ES-I3 (cell line): ENCODE measurements at regions not wholly inside any gene's neighbourhood (a gene's known extent, or its start where the extent isn't known, plus 50 kb on each side); places are given as distances from the start of the nearest gene placed in this dataset.
"Not testable (repeated sequence)": the region's sequence is repeated elsewhere in the genome, so short reads cannot be mapped to it uniquely, and the experiment has no call there.

ENCODE experiments used
- H3K36me3 ChIP-seq: 2 replicates; pipeline ENCODE4 v1.6.1; 2013; ENCODE audit warnings: mild to moderate bottlenecking, low read length, control low read depth, moderate library complexity; ENCODE audit not compliant: insufficient read depth
- H3K4me1 ChIP-seq: 2 replicates; pipeline ENCODE4 v1.6.1; 2013; ENCODE audit warnings: mild to moderate bottlenecking, control low read depth, low read length; ENCODE audit not compliant: insufficient read depth
- H3K9ac ChIP-seq: 2 replicates; pipeline ENCODE4 v1.6.1; 2013; ENCODE audit warnings: low read depth, mild to moderate bottlenecking, low read length, moderate library complexity
- H3K9me3 ChIP-seq: 2 replicates; pipeline ENCODE4 v1.6.1; 2013; ENCODE audit warnings: mild to moderate bottlenecking, low read length, moderate library complexity; ENCODE audit not compliant: control insufficient read depth, insufficient read depth

GRCh38 chr9:42421630-42422029 is 238.2 kb downstream of the SPATA31A6 start:
- not testable (repeated sequence) for H3K9ac ChIP-seq

GRCh38 chr9:42430674-42431615 is 247.5 kb downstream of the SPATA31A6 start:
- not testable (repeated sequence) for H3K36me3 ChIP-seq, H3K9me3 ChIP-seq, H3K4me1 ChIP-seq, H3K9ac ChIP-seq

More at GRCh38 chr9:42421630-42422029, 238.2 kb downstream of the SPATA31A6 start:
- not testable (repeated sequence) for H3K4me1 ChIP-seq, H3K36me3 ChIP-seq, H3K9me3 ChIP-seq

- H3K9ac ChIP-seq, H3K36me3 ChIP-seq, H3K4me1 ChIP-seq, H3K9me3 ChIP-seq: not testable (repeated sequence)
Observed at GRCh38 chr9:42431616-42432010, 248.2 kb downstream of the SPATA31A6 start.

- H3K36me3 ChIP-seq, H3K9me3 ChIP-seq, H3K4me1 ChIP-seq, H3K9ac ChIP-seq: not testable (repeated sequence)
Observed at GRCh38 chr9:42434844-42435714, 251.6 kb downstream of the SPATA31A6 start.

- not testable (repeated sequence) for H3K36me3 ChIP-seq, H3K4me1 ChIP-seq, H3K9ac ChIP-seq, H3K9me3 ChIP-seq
Observed at GRCh38 chr9:42435715-42436342, 252.4 kb downstream of the SPATA31A6 start.

GRCh38 chr9:42437057-42437759 is 253.7 kb downstream of the SPATA31A6 start:
- not testable (repeated sequence) for H3K9ac ChIP-seq, H3K4me1 ChIP-seq, H3K9me3 ChIP-seq, H3K36me3 ChIP-seq

- not testable (repeated sequence) for H3K4me1 ChIP-seq, H3K9me3 ChIP-seq, H3K36me3 ChIP-seq, H3K9ac ChIP-seq
Observed at GRCh38 chr9:42442680-42443079, 259.2 kb downstream of the SPATA31A6 start.

- not testable (repeated sequence) for H3K9me3 ChIP-seq, H3K36me3 ChIP-seq, H3K9ac ChIP-seq, H3K4me1 ChIP-seq
Observed at GRCh38 chr9:42443414-42443813, 260.0 kb downstream of the SPATA31A6 start.

- H3K9ac ChIP-seq, H3K9me3 ChIP-seq, H3K4me1 ChIP-seq, H3K36me3 ChIP-seq: not testable (repeated sequence)
Observed at GRCh38 chr9:42461436-42461835, 278.0 kb downstream of the SPATA31A6 start.

- not testable (repeated sequence) for H3K9ac ChIP-seq, H3K9me3 ChIP-seq, H3K4me1 ChIP-seq, H3K36me3 ChIP-seq
Observed at GRCh38 chr9:42461863-42462262, 278.4 kb downstream of the SPATA31A6 start.

GRCh38 chr9:42463981-42464380 is 280.5 kb downstream of the SPATA31A6 start:
- H3K36me3 ChIP-seq, H3K4me1 ChIP-seq, H3K9ac ChIP-seq, H3K9me3 ChIP-seq: not testable (repeated sequence)

GRCh38 chr9:42470577-42470976 is 287.1 kb downstream of the SPATA31A6 start:
- not testable (repeated sequence) for H3K36me3 ChIP-seq, H3K4me1 ChIP-seq, H3K9ac ChIP-seq, H3K9me3 ChIP-seq

GRCh38 chr9:42490989-42491388 is 307.5 kb downstream of the SPATA31A6 start:
- H3K4me1 ChIP-seq, H3K36me3 ChIP-seq, H3K9me3 ChIP-seq, H3K9ac ChIP-seq: not testable (repeated sequence)

- not testable (repeated sequence) for H3K36me3 ChIP-seq, H3K9me3 ChIP-seq, H3K9ac ChIP-seq, H3K4me1 ChIP-seq
Observed at GRCh38 chr9:42502620-42503264, 319.3 kb downstream of the SPATA31A6 start.
